SK-N-MC (cell line): ENCODE measurements at regions not wholly inside any gene's neighbourhood (a gene's known extent, or its start where the extent isn't known, plus 50 kb on each side); places are given as distances from the start of the nearest gene placed in this dataset.

Experiments
- EZH2 ChIP-seq: fragments of 200-600 bp; sonication (generic); IDR thresholded peaks from one replicate; pipeline ENCODE4 v1.6.1; 2017; ENCODE audit warnings: antibody characterized with exemption
- POLR2AphosphoS5 ChIP-seq: IDR thresholded peaks from 2 replicates; pipeline ENCODE4 v1.6.1; 2012; ENCODE audit warnings: mild to moderate bottlenecking, low read depth, low read length, borderline replicate concordance

- TF ChIP-seq EZH2 (no peak), POLR2AphosphoS5 (no peak)
Observed at GRCh38 chr4:171719691-171720090, 93.5 kb upstream of the GALNTL6 start.
